HFF-Myc (cell line): ENCODE measurements at regions not wholly inside any gene's neighbourhood (a gene's known extent, or its start where the extent isn't known, plus 50 kb on each side); places are given as distances from the start of the nearest gene placed in this dataset.

ENCODE experiments used
- DNase-seq: peaks from one replicate; pipeline ENCODE4 v3.0.0-alpha.2; 2011; ENCODE audit warnings: low read depth; ENCODE audit errors: extremely low read depth
- H3K4me3 ChIP-seq: replicated peaks from 2 replicates; pipeline ENCODE4 v1.5.1; 2011; ENCODE audit warnings: low read depth, mild to moderate bottlenecking, control low read depth, low read length
- TF ChIP-seq, protein P1 (sequence below): IDR thresholded peaks from 2 replicates; pipeline ENCODE4 v1.5.1; 2012; ENCODE audit warnings: mild to moderate bottlenecking, low read depth, low read length, control low read depth; ENCODE audit errors: missing control alignments

- TF ChIP-seq, protein P1, sequence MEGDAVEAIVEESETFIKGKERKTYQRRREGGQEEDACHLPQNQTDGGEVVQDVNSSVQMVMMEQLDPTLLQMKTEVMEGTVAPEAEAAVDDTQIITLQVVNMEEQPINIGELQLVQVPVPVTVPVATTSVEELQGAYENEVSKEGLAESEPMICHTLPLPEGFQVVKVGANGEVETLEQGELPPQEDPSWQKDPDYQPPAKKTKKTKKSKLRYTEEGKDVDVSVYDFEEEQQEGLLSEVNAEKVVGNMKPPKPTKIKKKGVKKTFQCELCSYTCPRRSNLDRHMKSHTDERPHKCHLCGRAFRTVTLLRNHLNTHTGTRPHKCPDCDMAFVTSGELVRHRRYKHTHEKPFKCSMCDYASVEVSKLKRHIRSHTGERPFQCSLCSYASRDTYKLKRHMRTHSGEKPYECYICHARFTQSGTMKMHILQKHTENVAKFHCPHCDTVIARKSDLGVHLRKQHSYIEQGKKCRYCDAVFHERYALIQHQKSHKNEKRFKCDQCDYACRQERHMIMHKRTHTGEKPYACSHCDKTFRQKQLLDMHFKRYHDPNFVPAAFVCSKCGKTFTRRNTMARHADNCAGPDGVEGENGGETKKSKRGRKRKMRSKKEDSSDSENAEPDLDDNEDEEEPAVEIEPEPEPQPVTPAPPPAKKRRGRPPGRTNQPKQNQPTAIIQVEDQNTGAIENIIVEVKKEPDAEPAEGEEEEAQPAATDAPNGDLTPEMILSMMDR: no peak
- no peak for DNase-seq
- H3K4me3 ChIP-seq: no peak overlapping the region
Measured at GRCh38 chr13:48181482-48182145, 51.4 kb upstream of the ITM2B start.

GRCh38 chr13:48178126-48178525 is 54.9 kb upstream of the ITM2B start:
- TF ChIP-seq, protein P1: no peak
- no peak overlapping the region for H3K4me3 ChIP-seq
- no peak for DNase-seq

GRCh38 chr13:48176781-48177180 is 56.2 kb upstream of the ITM2B start:
- no peak overlapping the region for H3K4me3 ChIP-seq
- no peak for DNase-seq
- TF ChIP-seq, protein P1: no peak

DNA sequence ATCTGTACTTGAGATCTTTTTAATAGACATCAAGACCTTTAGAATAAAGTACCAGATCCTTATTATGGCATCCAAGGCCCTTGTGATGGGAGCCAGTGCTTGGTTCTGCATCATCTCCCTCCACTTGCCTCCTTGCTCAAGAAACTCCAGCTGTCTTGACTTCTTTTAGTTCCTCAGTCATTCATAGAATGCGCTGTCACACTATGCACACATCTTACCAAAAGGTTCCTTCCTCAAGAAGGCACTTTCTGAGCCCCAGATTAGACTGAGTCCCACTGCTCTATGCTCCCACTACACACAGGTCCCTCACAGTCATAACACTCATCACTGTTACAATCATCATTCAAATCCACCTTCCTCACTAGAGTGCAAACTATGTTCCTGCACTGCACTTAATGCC is 57.8 kb upstream of the ITM2B start:
- DNase-seq: no peak
- TF ChIP-seq, protein P1: no peak

GRCh38 chr13:48167866-48168265 is 65.1 kb upstream of the ITM2B start:
- H3K4me3 ChIP-seq: no peak overlapping the region
- DNase-seq: no peak
- TF ChIP-seq, protein P1: no peak

More for the DNA sequence above, 57.8 kb upstream of the ITM2B start:
- no peak overlapping the region for H3K4me3 ChIP-seq

GRCh38 chr13:48165727-48166126 is 67.3 kb upstream of the ITM2B start:
- DNase-seq: no peak
- TF ChIP-seq, protein P1: no peak
- no peak overlapping the region for H3K4me3 ChIP-seq

- H3K4me3 ChIP-seq: no peak overlapping the region
- DNase-seq: no peak
- TF ChIP-seq, protein P1: no peak
Measured at GRCh38 chr13:48165063-48165462, 67.9 kb upstream of the ITM2B start.
